Suprapubic skin (tissue), 4 donors: ENCODE measurements at regions not wholly inside any gene's neighbourhood (a gene's known extent, or its start where the extent isn't known, plus 50 kb on each side); places are given as distances from the start of the nearest gene placed in this dataset.
"Not testable (repeated sequence)": the region's sequence is repeated elsewhere in the genome, so short reads cannot be mapped to it uniquely, and the experiment has no call there.

Experiments
- DNase-seq, 2 donors: peaks; one replicate each; pipeline ENCODE4 v3.0.0-alpha.2; 2019; ENCODE audit warnings: low spot score in 2 of 2
- H3K27ac ChIP-seq: fragments of 200-600 bp; sonication (generic); one replicate; pipeline ENCODE4 v1.5.1; 2019
- H3K27me3 ChIP-seq: fragments of 200-600 bp; sonication (generic); one replicate; pipeline ENCODE4 v1.5.1; 2019
- H3K36me3 ChIP-seq: fragments of 200-600 bp; sonication (generic); one replicate; pipeline ENCODE4 v1.5.1; 2019
- H3K4me1 ChIP-seq: fragments of 200-600 bp; sonication (generic); one replicate; pipeline ENCODE4 v1.5.1; 2019
- H3K4me3 ChIP-seq: fragments of 200-600 bp; sonication (generic); one replicate; pipeline ENCODE4 v1.5.1; 2019; ENCODE audit warnings: mild to moderate bottlenecking
- H3K9me3 ChIP-seq: fragments of 200-600 bp; sonication (generic); one replicate; pipeline ENCODE4 v1.5.1; 2019
- CTCF ChIP-seq, 2 donors: fragments of 200-600 bp in 1 of 2; fragments of 450-650 bp in 1 of 2; sonication (generic) in 1 of 2; IDR thresholded peaks; one replicate each; pipeline ENCODE4 v1.5.1; 2016 to 2019; ENCODE audit warnings: antibody characterized with exemption in 2 of 2, mild to moderate bottlenecking in 1 of 2, moderate library complexity in 1 of 2
- EP300 ChIP-seq: sonication (generic); formaldehyde crosslinking; IDR thresholded peaks from one replicate; pipeline ENCODE4 v1.6.1; 2017; ENCODE audit warnings: antibody characterized with exemption
- POLR2A ChIP-seq, 2 donors: fragments of 450-650 bp; IDR thresholded peaks; one replicate each; pipeline ENCODE4 v1.6.1; 2017; ENCODE audit warnings: antibody characterized with exemption in 2 of 2, mild to moderate bottlenecking in 2 of 2, moderate library complexity in 2 of 2
- POLR2AphosphoS5 ChIP-seq, 3 donors: sonication (generic); formaldehyde crosslinking; IDR thresholded peaks; one replicate each; pipeline ENCODE4 v1.6.1; 2017; ENCODE audit warnings: antibody characterized with exemption in 3 of 3
- WGBS: methylation state at CpG from one replicate; pipeline ENCODE4 v1.1.5; 2018; 5-methylcytosine and 5-hydroxymethylcytosine counted together

- WGBS: 61% methylated on average over 10 of the region's 10 CpGs
- DNase-seq: peak in 1 of 2 donors; percentile 63
- H3K4me3 ChIP-seq: no peak overlapping the region
- no peaks in the 10 kb centered on the region for H3K36me3 ChIP-seq
- peak overlapping the region; percentile 35 for H3K27ac ChIP-seq
- H3K4me1 ChIP-seq: no peaks in the 10 kb centered on the region
- TF ChIP-seq POLR2AphosphoS5 (IDR thresholded peaks at IDR 0.05) (no peak), EP300 (no peak), POLR2A (IDR thresholded peaks at IDR 0.05) (no peak), CTCF (IDR thresholded peaks at IDR 0.05) (no peak)
- no peaks in the 10 kb centered on the region for H3K27me3 ChIP-seq
- H3K9me3 ChIP-seq: no peaks in the 10 kb centered on the region
Measured at GRCh38 chr2:221896505-221897151, 324.5 kb upstream of the EPHA4 start.

GRCh38 chr2:221895366-221896121 is 323.4 kb upstream of the EPHA4 start:
- no peak for DNase-seq
- 62% methylated on average over 10 of the region's 10 CpGs for WGBS
- Histone ChIP-seq H3K27ac (peak overlapping the region; percentile 35), H3K4me3 (no peak overlapping the region), H3K9me3 (no peaks in the 10 kb centered on the region), H3K4me1 (no peaks in the 10 kb centered on the region), H3K36me3 (no peaks in the 10 kb centered on the region), H3K27me3 (no peaks in the 10 kb centered on the region)
- no peak for TF ChIP-seq POLR2AphosphoS5 (IDR thresholded peaks at IDR 0.05)
- no peak for TF ChIP-seq CTCF (IDR thresholded peaks at IDR 0.05)
- no peak for TF ChIP-seq POLR2A (IDR thresholded peaks at IDR 0.05)
- TF ChIP-seq EP300: no peak

- H3K27ac ChIP-seq: no peak overlapping the region
- no peak for DNase-seq
- H3K4me3 ChIP-seq: no peak overlapping the region
- no peaks in the 10 kb centered on the region for H3K27me3 ChIP-seq
- 92% methylated on average over 8 of the region's 8 CpGs for WGBS
- TF ChIP-seq CTCF (IDR thresholded peaks at IDR 0.05) (no peak), POLR2AphosphoS5 (IDR thresholded peaks at IDR 0.05) (no peak), POLR2A (IDR thresholded peaks at IDR 0.05) (no peak), EP300 (no peak)
- H3K4me1 ChIP-seq: no peaks in the 10 kb centered on the region
- H3K9me3 ChIP-seq: no peaks in the 10 kb centered on the region
- H3K36me3 ChIP-seq: no peaks in the 10 kb centered on the region
Measured at GRCh38 chr2:221893501-221893900, 321.4 kb upstream of the EPHA4 start.

- not testable (repeated sequence) for H3K36me3 ChIP-seq, H3K4me1 ChIP-seq, H3K9me3 ChIP-seq, DNase-seq, H3K27me3 ChIP-seq, H3K27ac ChIP-seq, H3K4me3 ChIP-seq
- no CpG with 5 or more reads among the region's 31 CpGs for WGBS
Measured at GRCh38 chr2:221892006-221892405, 319.9 kb upstream of the EPHA4 start.

GRCh38 chr2:221883976-221884375 is 311.9 kb upstream of the EPHA4 start:
- H3K27me3 ChIP-seq: no peaks in the 10 kb centered on the region
- no peak overlapping the region for H3K27ac ChIP-seq
- no peaks in the 10 kb centered on the region for H3K36me3 ChIP-seq
- 67% methylated on average over 4 of the region's 4 CpGs for WGBS
- H3K9me3 ChIP-seq: no peaks in the 10 kb centered on the region
- DNase-seq: no peak
- no peak overlapping the region for H3K4me3 ChIP-seq
- no peaks in the 10 kb centered on the region for H3K4me1 ChIP-seq
- TF ChIP-seq CTCF (IDR thresholded peaks at IDR 0.05) (no peak), EP300 (no peak), POLR2AphosphoS5 (IDR thresholded peaks at IDR 0.05) (no peak), POLR2A (IDR thresholded peaks at IDR 0.05) (no peak)
